Colonic mucosa (tissue), 4 donors: ENCODE measurements at regions not wholly inside any gene's neighbourhood (a gene's known extent, or its start where the extent isn't known, plus 50 kb on each side); places are given as distances from the start of the nearest gene placed in this dataset.

Experiments used
- DNase-seq: peaks from one replicate; pipeline ENCODE4 v3.0.0-alpha.2; 2020
- H3K27ac ChIP-seq: fragments of 200-600 bp; one replicate; pipeline ENCODE4 v1.8.0; 2021
- H3K27me3 ChIP-seq: fragments of 200-600 bp; one replicate; pipeline ENCODE4 v1.8.0; 2021
- H3K36me3 ChIP-seq: fragments of 200-600 bp; one replicate; pipeline ENCODE4 v1.8.0; 2021
- H3K4me1 ChIP-seq: fragments of 200-600 bp; one replicate; pipeline ENCODE4 v1.8.0; 2021; ENCODE audit warnings: mild to moderate bottlenecking
- H3K4me3 ChIP-seq: fragments of 200-600 bp; one replicate; pipeline ENCODE4 v1.8.0; 2021
- H3K9ac ChIP-seq, 2 donors: one replicate each; pipeline ENCODE4 v1.7.0; 2013; ENCODE audit warnings: control low read depth in 2 of 2, low read depth in 2 of 2, low read length in 2 of 2
- H3K9me3 ChIP-seq: fragments of 200-600 bp; one replicate; pipeline ENCODE4 v1.8.0; 2021
- CTCF ChIP-seq: fragments of 200-600 bp; IDR thresholded peaks from one replicate; pipeline ENCODE4 v1.8.0; 2022; ENCODE audit warnings: antibody characterized with exemption, mild to moderate bottlenecking
- intact Hi-C: fragments of 100-400 bp; cut with DNase I; formaldehyde crosslinking; loops from one replicate; pipeline ENCODE4 v1.14.1; 2022
- donor health status: healthy.
- donor health status: DM: no; HTN: no; CAD: no.
- donor health status: DM: no; HTN: no; CAD: no.

GRCh38 chr20:11395581-11395980 lies 522.1 kb upstream of the BTBD3 start:
- no peak overlapping the region for H3K4me3 ChIP-seq
- H3K9me3 ChIP-seq, result no peaks in the 10 kb centered on the region
- no peaks in the 10 kb centered on the region for H3K4me1 ChIP-seq
- intact Hi-C loops, result no loop called here
- no peaks in the 10 kb centered on the region for H3K36me3 ChIP-seq
- DNase-seq, result no peak
- H3K27me3 ChIP-seq, result no peaks in the 10 kb centered on the region
- H3K9ac ChIP-seq, result no peak overlapping the region
- TF ChIP-seq CTCF, result no peak
- H3K27ac ChIP-seq, result no peak overlapping the region

- no peaks in the 10 kb centered on the region for H3K27me3 ChIP-seq
- no peaks in the 10 kb centered on the region for H3K4me1 ChIP-seq
- no peaks in the 10 kb centered on the region for H3K9me3 ChIP-seq
- no peak for TF ChIP-seq CTCF
- H3K36me3 ChIP-seq, result no peaks in the 10 kb centered on the region
- H3K9ac ChIP-seq, result no peak overlapping the region
- no peak overlapping the region for H3K27ac ChIP-seq
- intact Hi-C loops, result no loop called here
- H3K4me3 ChIP-seq, result no peak overlapping the region
- no peak for DNase-seq
Measured at GRCh38 chr20:11401988-11402387, 515.7 kb upstream of the BTBD3 start.

- Histone ChIP-seq H3K9ac (no peak overlapping the region), H3K27ac (no peak overlapping the region), H3K36me3 (no peaks in the 10 kb centered on the region), H3K27me3 (no peaks in the 10 kb centered on the region), H3K4me1 (no peaks in the 10 kb centered on the region), H3K9me3 (no peaks in the 10 kb centered on the region), H3K4me3 (no peak overlapping the region)
- DNase-seq, result no peak
- no peak for TF ChIP-seq CTCF
- intact Hi-C loops, result no loop called here
Measured at GRCh38 chr20:11403711-11404110, 514.0 kb upstream of the BTBD3 start.

- TF ChIP-seq CTCF, result no peak
- H3K27ac ChIP-seq, result no peak overlapping the region
- H3K9me3 ChIP-seq, result no peaks in the 10 kb centered on the region
- H3K4me3 ChIP-seq, result no peak overlapping the region
- DNase-seq, result no peak
- no peak overlapping the region for H3K9ac ChIP-seq
- no peaks in the 10 kb centered on the region for H3K4me1 ChIP-seq
- no peaks in the 10 kb centered on the region for H3K27me3 ChIP-seq
- intact Hi-C loops, result no loop called here
- H3K36me3 ChIP-seq, result no peaks in the 10 kb centered on the region
Measured at GRCh38 chr20:11406877-11407276, 510.8 kb upstream of the BTBD3 start.

- H3K9ac ChIP-seq, result no peak overlapping the region
- no peak for DNase-seq
- no peaks in the 10 kb centered on the region for H3K36me3 ChIP-seq
- H3K27ac ChIP-seq, result no peak overlapping the region
- no peaks in the 10 kb centered on the region for H3K27me3 ChIP-seq
- no peak for TF ChIP-seq CTCF
- no peaks in the 10 kb centered on the region for H3K9me3 ChIP-seq
- intact Hi-C loops, result no loop called here
- no peak overlapping the region for H3K4me3 ChIP-seq
- H3K4me1 ChIP-seq, result no peaks in the 10 kb centered on the region
Measured at GRCh38 chr20:11409561-11409960, 508.1 kb upstream of the BTBD3 start.

GRCh38 chr20:11411765-11412164 lies 505.9 kb upstream of the BTBD3 start:
- no peaks in the 10 kb centered on the region for H3K36me3 ChIP-seq
- H3K4me3 ChIP-seq, result no peak overlapping the region
- DNase-seq, result no peak
- no peak overlapping the region for H3K27ac ChIP-seq
- H3K4me1 ChIP-seq, result no peaks in the 10 kb centered on the region
- no peaks in the 10 kb centered on the region for H3K9me3 ChIP-seq
- no peak for TF ChIP-seq CTCF
- H3K27me3 ChIP-seq, result no peaks in the 10 kb centered on the region
- no peak overlapping the region for H3K9ac ChIP-seq
- intact Hi-C loops, result no loop called here
